HG02840 (cell line): ENCODE measurements at regions not wholly inside any gene's neighbourhood (a gene's known extent, or its start where the extent isn't known, plus 50 kb on each side); places are given as distances from the start of the nearest gene placed in this dataset.
"Not testable (repeated sequence)": the region's sequence is repeated elsewhere in the genome, so short reads cannot be mapped to it uniquely, and the experiment has no call there.

Source experiments
- ATAC-seq: cut with Tn5 transposase; IDR thresholded peaks from one replicate; pipeline ENCODE4 v1.9.1; 2021; ENCODE audit warnings: mild to moderate bottlenecking, moderate library complexity, moderate number of reproducible peaks; ENCODE audit not compliant: unreplicated experiment, low FRiP score

DNA sequence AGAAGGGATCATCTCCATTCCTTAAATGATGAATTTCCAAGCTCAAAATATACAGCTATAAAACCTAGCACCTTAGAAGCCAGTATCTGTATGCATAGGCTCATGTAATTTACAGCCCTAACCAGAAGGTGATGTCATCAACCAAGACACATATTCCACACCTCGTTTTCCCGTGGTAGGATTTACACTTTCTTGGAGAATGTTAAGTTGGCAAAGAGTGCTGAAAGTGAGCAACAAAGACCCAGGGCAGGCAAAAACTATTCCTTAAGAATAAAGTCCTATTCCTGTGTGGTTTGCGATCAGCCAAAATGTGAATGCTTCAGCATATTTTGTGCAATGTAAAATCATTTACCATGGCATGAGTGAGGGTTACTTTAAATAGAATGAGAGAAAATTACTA is 247.1 kb downstream of the OSR1 start:
- no peak for ATAC-seq

GRCh38 chr2:19109518-19109917 is 248.9 kb downstream of the OSR1 start:
- no peak for ATAC-seq

DNA sequence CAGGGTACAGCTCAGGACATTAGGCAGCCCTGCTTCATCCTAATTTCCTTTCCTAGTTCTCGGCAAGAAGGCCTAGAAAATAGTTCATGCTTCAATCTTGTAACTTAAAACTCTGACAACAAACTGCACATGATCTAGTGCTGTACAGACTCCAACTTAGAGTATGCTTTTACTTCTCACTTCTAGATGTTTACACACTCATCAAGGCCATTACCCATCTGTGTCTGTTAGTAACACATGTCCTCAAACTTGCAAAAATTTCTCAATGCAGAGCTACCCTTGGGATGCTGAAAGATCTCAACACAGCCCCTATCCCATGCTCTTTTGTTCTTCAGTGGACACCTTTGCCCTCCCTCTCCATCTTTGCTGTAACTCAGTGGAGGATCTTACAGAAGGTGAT is 252.0 kb downstream of the OSR1 start:
- ATAC-seq: no peak

DNA sequence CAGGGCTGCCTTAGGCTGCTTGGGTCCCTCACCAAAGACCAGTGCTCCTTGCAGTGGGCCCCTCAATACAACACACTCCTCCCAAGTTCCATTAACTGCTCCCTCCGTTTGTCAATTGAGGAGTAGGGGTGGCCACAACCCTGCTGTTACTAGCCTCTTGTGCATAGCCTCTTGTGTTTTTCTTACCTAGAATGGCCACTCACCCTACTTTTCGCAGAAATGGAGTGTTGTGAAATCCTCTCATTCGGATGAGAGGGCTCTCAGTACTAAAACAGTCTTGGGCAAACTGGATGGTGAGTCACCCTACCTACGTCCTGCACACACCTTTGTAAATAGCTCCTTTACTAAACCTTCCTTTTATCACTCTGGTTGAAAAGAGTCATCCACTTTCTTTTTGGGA is 253.9 kb downstream of the OSR1 start:
- no peak for ATAC-seq

GRCh38 chr2:19102696-19103423 is 255.6 kb downstream of the OSR1 start:
- ATAC-seq: no peak

DNA sequence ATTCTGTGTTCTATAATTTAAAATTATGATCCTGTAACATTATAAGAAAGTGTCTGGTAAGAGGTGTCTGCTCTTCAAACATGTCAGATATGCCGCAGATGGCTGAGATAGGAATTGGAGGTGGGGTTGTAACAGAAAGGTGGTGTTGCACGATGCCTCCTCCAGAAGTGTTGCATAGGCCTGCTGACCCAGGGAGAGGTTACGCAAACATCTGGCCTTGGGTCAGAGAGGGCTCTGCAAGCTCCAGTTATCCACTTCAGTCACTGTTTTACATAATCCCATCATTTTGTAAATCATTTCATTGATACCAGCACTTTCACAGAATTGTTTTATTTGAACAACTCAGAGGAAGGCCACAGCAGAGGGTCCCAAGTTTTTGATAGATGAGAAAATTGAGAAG is 256.5 kb downstream of the OSR1 start:
- ATAC-seq: no peak

DNA sequence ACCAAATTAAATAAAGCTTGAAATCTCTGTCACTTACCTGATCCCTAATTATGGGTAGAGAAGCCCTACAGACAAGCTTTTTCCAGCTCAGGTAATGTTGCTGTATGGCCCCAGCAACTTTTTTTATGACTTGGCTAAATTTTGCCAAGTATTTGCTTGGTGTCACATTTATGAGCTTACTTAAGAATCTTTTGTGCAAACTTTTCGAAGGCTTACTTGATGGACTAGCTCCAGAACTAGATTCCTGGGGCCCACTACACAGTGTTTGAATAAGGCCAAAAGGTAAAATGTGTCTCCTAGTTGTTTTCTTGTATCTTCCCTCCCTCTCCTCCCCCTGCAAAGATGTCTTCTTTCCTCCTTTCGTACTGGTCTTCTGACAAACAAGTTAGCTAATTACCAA is 257.9 kb downstream of the OSR1 start:
- ATAC-seq: no peak

DNA sequence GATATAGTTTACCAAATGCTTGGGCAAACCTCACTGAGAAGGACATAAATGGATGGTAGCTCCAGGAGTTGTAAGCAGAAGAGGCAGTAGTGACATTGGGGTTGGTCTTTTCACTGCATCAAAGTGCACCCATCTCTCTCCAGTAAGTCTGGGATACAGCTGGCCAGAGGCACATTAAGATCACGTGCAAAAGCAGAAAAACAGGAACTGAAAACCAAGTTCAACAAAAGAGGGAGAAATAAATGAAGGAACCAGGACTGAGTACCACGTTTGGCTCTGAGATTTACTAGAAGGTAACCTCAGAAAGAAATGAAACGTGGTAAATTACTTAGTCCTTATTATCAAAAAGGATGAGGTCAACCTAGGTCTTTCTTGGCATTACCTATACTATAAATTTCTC is 259.2 kb downstream of the OSR1 start:
- no peak for ATAC-seq

- ATAC-seq: no peak
Measured at GRCh38 chr2:19098467-19099160, 259.8 kb downstream of the OSR1 start.

- ATAC-seq: not testable (repeated sequence)
Measured at GRCh38 chr2:19089476-19089875, 268.9 kb downstream of the OSR1 start.

DNA sequence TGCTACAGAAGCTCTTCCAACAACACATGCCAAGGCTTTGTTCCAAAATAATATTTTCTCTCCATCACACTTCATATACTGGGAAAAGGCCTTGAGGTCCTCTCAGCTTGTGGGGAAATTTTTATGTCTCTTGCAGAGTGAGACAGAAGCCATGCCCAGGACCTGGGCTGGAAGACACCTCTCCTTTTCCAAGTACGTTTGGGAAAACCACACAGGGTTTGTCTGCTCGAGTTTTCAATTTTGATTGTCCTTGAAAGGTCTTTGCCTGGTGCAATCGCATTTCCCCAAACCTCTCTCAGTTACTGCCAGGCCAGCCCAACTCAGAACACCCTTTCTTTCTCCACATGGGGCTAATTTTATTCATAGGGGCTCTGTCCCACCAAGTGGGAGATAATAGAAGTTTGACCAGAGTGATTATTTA is 272.2 kb downstream of the OSR1 start:
- no peak for ATAC-seq

- ATAC-seq: no peak
Measured at GRCh38 chr2:19078709-19079108, 279.7 kb downstream of the OSR1 start.

DNA sequence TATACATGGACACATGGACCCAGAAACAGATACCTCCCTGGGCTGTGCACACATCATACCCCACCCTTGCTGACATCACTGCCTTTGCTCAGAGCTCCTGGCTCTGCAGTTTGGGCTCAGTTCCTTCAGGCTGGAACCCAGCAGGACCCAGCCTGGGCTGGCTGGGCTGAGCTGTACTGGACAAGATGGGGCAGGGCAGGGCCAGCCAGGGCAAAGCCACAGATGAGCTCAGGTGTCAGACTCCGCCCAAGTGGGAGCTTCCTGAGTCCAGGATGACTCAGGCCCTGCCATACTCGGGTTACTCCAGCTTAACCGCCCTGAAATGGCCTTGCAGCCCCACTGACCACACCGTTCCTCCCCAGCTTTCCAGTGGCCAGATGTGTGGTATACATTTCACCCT is 284.9 kb downstream of the OSR1 start:
- no peak for ATAC-seq

DNA sequence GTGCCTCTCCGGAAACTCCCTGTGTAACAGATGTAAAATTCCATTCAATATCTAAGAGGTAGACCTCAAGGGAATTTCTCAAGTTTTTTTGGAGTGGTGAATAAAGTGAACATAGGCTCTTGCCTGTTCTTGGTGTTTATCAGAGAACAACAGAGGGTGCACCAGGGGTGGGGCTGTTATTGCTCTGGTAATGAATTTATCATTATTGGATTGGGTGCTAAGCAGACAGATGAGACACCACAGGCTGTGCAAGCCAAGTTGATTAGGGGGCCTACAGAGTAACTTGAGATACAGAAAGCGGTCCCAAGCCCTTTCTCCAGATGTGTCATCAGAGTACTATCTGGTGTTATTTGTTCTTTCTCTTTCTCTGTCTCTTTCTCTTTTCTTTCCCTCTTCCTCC is 286.3 kb downstream of the OSR1 start:
- no peak for ATAC-seq

- ATAC-seq: no peak
Measured at GRCh38 chr2:19070886-19071285, 287.5 kb downstream of the OSR1 start.

DNA sequence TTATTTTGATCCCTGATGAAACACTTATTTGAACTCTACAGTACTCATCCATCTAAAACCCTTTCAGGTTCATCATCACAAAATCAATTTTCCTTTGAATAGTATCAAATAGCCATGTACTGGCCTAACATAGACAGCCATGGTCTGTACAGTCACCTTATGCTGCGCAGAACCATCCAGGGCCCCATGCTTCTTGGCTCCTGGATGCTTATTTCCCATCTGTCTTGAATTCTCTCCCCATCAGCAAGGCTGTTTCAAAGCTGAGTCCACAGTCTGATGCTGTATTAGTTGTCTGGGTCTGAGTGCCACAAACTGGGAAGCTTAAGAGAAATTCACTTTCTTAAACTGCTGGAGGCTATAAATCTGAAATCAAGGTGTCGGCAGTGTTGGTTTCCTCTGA is 290.2 kb downstream of the OSR1 start:
- no peak for ATAC-seq

- no peak for ATAC-seq
Measured at GRCh38 chr2:19062370-19062769, 296.1 kb downstream of the OSR1 start.

- no peak for ATAC-seq
Measured at GRCh38 chr2:19059076-19059475, 299.3 kb downstream of the OSR1 start.

DNA sequence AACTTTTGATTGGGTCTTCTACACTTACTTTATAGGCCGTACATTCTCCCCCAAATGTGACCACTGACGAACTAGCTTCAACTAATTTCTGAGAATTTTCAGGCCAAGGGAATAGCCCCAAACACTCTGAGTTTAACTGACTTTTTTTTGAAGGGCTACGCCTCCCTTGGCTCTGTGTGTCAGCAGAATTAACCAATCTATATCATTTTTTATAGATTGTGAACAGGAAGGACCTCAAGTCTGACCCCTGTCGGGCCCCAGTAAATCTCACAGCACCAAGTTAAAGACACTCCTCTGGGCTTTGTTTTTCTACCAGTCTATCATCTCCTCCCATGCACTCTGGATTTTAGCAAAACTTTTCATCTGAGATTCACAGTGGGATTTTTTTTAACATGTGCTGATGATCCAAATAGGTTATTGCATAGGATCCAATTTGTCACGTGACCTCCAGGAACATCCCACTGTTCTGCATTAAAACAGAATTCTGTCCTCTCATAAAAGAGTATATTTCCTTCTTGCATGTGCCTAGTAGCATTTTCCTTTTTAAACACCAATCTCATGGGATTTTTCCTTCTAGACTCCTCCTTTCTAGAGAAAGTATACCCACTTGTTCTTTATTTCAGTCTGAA is 307.1 kb downstream of the OSR1 start:
- no peak for ATAC-seq

GRCh38 chr2:19050354-19050753 is 308.1 kb downstream of the OSR1 start:
- ATAC-seq: no peak

DNA sequence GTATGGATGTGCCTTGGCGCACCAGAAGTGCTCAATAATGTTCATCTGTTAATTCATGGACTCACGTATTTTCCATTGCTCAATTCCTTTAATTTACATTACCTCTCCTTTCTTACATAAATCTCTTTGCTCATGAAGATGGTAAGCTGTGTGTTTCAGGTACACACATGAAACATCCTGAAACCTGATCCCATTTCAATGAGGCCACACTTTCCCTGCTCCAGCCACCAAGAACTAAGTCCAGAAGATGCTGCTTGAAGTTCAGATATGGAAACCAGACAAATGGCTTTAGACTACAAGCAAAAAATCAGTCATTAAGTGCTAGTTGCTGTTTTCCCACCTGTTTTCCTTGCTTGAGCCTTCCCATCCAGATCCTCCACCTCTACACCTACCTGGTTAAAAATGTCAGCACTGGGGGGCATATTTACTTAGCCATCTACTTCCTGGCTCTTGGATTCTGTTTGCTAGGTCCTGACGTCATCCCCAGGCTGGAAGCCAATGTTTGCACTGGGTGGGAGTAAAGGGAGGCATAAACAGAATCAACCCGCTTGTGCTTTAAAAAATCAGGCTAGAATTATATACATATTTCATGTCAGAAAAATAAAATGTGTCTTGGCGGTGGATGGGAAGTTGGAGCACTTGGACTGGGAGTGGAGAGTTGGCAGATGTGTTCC is 309.7 kb downstream of the OSR1 start:
- no peak for ATAC-seq
